Lung microvascular endothelial cell (primary cell): ENCODE measurements at regions not wholly inside any gene's neighbourhood (a gene's known extent, or its start where the extent isn't known, plus 50 kb on each side); places are given as distances from the start of the nearest gene placed in this dataset.

Experiments
- DNase-seq, 2 donors: peaks; one replicate each; pipeline versions ENCODE4 v3.0.0 to v3.0.0-alpha.2; 2010; ENCODE audit warnings: low read depth in 2 of 2

DNA sequence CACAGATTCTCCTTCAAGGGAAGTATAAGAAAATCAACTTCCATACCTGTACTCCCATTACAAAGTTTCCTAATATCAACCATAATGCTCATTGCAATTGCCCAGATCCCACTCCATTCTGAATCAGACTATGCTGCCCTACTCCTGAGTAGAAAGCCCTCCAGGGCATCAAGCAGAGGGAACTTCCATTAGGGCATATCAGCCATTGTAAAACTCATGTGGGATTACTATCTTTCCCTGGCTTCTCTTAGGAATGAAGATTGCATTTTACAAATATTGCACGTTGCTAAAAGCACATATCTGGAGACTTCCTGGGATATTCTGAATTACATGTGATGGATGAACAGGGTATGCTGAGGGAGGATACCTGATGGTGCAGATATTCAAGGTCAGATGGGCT lies 263.2 kb downstream of the FOXA2 start:
- DNase-seq: no peak

DNA sequence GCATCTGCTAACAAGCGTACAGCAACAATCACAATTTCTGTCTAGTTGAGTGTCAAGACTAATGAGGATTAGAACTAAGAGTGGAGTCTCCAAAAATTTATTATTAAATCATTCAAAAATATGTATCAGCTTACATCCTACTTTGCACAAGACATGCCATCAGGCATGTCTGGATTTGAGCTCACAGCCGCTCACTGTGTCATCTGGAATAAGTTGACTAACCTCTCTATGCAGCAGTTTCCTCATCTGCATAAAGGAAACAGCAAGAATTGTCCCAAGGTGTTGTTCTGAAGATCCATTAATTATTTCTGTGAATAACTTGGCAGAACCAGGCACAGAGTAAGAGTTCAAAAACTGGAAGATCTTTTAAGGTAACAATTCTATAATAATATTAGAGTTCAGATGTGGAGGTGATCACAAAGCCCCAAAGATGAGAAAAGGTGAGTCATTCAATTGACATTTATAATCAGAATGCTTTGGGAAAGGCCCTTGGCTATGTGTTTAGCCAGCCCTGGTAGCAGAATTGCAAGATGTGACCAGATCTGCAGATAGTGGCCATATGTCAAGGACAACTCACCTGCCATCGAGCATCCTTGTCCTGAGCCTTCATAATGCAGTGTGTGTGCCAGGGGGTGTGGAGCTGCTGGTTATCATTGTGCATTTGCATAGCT lies 264.0 kb downstream of the FOXA2 start:
- no peak for DNase-seq

DNA sequence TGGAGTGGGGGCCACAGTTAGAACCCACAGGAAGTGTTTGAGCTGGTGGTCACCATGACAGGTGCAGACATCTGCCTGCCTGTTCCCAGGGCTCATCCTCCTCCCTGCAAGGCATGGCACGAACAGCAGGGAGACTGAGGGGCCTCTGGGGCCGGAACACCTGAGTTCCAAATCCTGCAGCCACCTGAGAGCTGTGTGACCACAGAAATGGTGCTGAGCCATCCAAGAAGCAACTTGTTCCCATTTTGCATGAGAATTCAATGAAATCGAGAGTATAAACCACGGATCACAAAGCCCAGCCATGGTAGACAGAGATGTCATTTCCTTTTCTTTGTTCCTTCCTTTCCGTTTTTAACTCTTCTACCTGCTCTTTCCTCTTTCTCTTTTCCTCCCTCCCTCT lies 268.6 kb downstream of the FOXA2 start:
- DNase-seq: no peak

- no peak for DNase-seq
These were observed 269.3 kb downstream of the FOXA2 start for GRCh38 chr20:22315073-22315472.

- DNase-seq: peak; percentile 53 to 69
These were observed 271.5 kb downstream of the FOXA2 start for GRCh38 chr20:22312744-22313346.

DNA sequence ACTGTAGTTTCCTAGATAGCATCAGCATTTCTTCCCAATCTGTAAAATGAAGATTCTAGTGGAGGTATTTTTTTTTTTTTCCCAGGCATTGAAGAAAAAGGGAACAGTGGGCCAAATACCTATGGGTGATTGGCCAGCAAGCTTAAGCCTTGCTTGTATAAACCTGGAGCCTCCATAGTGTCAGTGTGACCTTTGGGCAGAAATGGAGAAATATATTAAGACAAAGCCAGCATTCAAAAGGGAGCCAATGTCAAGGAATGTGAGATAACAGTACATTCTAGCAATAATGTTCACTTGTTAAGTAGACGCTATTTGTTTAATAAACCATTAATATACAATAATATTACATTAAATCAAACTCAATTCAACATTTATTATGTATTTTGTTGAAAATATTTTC lies 275.4 kb downstream of the FOXA2 start:
- DNase-seq: no peak

DNA sequence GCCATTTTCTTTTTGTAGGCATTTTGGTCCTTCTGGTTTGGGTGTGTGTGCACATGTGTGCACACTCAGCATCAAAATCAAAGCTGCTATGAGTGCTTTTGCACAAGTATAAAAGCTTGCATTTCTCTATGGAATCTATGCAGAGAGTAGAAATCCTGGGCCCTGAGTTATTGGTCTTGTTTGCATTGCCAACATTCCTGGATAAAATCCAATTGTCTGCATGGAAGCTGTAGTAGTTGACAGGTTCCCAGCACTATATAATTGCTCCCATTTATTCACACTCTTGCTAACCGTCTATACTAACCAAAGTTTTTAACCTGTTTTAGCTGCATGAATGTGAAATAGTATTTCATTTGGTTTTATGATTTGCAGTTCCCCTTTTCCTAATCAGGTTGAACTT lies 277.0 kb downstream of the FOXA2 start:
- DNase-seq: no peak

- DNase-seq: no peak
These were observed 279.0 kb downstream of the FOXA2 start for GRCh38 chr20:22305381-22305780.

DNA sequence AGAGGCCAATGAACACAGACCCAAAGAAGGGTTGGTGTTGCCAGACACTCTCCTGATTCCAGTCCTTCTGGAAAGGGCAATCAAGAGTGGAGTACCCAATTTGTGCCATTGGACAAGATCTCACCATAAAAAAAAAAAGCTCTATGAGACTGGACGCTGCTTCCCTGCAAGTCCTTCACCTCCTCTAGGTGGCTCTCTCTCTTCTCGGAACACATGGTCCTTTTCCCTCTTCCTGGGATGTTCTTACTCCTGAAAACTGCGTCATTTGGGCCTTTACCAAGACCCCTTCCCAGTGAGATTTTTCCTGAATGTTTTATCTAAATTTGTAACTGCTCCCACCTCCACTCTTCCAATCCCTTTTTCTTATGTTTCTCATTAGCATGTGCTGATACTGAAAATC lies 280.8 kb downstream of the FOXA2 start:
- peak in 1 of 2 donors; percentile 5 for DNase-seq

DNA sequence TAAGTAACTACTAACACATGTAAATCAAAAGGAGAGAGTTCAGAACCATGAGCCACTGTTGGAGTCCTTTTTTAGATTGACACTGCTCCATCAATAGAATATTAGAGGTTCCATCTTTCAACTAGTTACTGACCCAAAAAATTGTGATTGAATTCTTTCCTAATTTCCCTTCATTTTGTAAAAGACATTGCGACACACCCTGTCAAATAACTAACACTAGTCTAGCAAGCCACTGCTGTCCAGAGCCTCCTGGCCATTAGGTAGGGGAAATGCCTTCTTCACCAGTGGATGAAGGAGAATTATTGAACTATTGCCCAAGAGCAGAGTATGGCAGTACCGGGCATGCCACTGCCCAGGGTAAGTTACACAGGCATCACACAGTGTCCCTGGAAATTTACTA lies 282.3 kb downstream of the FOXA2 start:
- DNase-seq: no peak

- no peak for DNase-seq
These were observed 290.5 kb downstream of the FOXA2 start for GRCh38 chr20:22293886-22294285.

DNA sequence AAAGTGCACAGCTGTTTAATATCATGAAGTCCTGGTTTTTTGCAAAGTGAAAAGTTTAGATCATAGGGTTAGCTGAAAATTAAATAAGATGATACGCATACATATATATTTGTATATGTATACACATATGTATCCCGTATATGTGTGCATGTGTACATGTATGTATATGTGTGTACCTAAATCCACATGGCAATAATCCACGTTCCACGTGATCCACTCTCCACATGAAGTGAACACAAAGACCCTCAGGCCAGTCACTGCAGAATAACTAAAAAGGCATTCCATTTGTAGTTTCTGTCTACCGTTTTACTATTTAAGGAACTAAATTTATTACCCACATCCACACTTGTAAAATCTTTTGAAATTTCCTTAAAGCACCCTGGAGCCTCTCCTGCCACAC lies 294.9 kb downstream of the FOXA2 start:
- DNase-seq: no peak

- no peak for DNase-seq
These were observed 295.4 kb downstream of the FOXA2 start for GRCh38 chr20:22288957-22289356.

DNA sequence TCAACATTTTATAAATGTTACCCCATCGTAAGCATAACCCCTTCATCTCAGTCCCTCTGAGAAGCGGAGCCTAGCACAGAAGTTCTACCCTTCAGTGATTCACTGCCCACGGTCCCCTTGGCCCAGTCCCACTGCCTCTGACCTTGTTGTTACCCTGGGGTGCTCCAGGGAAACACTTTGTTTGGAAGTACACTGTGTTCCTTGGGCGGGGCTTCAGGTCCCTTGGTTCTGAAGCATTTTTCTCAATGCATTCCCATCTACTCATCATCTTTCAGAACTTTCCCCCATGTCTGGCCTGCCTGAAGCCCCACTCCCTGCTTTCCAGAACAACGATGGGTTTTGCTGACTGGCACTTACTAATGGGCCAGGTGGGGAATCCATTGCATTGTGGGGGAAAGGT lies 296.2 kb downstream of the FOXA2 start:
- no peak for DNase-seq

DNA sequence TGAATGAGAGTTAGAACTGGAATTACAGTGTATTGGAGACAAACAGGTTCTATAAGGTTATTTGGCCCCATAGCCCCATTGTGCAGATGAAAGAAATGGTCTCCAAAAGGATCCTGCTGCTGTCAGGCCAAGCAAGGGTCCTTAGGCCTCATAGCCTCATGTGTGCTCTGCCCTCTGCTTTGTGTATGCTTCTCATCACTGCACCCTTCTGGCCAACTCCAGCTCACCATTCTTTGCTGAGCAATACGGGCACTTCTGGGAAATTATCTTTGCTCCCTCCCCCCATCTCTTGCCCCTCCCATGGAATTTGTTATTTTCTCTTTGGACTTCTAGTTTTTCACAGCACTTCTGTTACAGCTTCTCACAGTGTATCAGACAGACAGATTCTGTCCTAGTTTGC lies 298.8 kb downstream of the FOXA2 start:
- no peak for DNase-seq

- no peak for DNase-seq
These were observed 301.7 kb downstream of the FOXA2 start for GRCh38 chr20:22282696-22283095.

- no peak for DNase-seq
These were observed 310.0 kb downstream of the FOXA2 start for GRCh38 chr20:22274330-22274729.

GRCh38 chr20:22268675-22269074 lies 315.7 kb downstream of the FOXA2 start:
- DNase-seq: no peak

DNA sequence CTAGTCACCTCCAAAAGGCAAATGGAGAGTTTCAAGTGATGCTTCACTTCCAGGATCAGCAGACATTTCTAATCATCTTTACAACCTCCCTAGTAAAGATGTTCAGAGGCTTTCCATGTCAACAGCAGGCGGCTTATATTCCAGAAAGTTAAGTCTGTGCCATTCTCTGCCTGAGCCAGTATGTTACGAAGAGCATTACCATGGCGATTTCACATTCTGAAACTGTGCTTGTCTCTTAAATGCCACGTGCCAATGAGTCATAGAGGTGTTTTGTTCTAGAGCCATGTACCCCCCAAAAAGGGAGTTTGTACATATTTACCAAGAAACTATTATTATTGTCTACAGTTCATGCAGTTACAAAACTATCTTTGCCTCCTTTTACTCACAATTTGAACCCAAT lies 319.5 kb downstream of the FOXA2 start:
- DNase-seq: no peak

- DNase-seq: no peak
These were observed 323.9 kb downstream of the FOXA2 start for GRCh38 chr20:22260506-22260905.

DNA sequence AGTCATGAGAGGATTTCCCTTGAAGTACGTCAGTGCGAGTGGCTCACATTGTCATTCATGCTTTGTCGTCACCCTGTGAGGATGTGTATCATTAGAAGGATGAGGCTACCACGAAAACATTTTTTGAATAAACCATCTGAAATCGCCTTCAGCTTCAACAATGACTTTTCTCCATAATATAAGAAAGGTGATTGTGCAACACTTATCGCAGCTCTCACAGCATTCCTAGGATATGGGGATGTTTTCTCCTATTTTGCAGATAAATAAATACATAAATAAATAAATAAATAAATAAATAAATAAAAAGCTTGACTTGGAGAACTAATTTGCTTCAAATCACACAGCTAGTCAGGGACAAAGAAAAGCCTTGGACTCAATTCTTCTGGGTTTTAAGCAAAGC lies 326.5 kb downstream of the FOXA2 start:
- DNase-seq: no peak

DNA sequence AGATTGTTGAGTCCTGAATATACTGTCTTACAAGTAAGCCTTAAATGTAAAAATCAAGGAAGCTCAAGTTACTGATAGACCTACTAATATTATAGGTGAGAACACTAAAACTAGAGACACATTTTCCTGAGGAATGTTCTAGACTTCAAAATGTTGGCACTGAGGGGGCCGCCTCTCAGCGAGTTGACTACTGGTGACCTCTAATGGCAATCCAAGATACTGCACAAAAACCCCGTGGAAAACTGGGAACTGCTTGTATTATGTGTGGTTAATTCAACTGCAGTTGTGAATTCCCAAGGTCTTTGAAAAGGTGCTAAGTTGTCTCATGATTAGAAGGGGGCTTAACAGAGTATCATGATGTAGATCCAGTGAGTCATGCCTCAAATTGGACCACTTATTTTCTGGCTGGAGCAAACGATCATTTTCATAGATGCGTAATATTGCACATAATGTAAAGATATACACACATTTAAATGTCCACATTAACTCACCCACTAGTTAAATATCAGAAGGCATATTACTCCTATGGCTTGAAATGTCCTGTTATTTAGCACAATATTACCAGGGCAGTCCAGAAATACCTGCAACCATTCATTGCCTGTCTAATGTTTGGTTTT lies 336.2 kb downstream of the FOXA2 start:
- DNase-seq: peak; percentile 16 to 35

GRCh38 chr20:22245139-22245538 lies 339.2 kb downstream of the FOXA2 start:
- DNase-seq: no peak
